GM21390 (cell line): ENCODE measurements at regions not wholly inside any gene's neighbourhood (a gene's known extent, or its start where the extent isn't known, plus 50 kb on each side); places are given as distances from the start of the nearest gene placed in this dataset.

Source experiments
- ATAC-seq: cut with Tn5 transposase; IDR thresholded peaks from one replicate; pipeline ENCODE4 v1.9.1; 2021; ENCODE audit not compliant: unreplicated experiment

GRCh38 chr12:67370979-67371378, 101.8 kb downstream of the CAND1 start:
- ATAC-seq: no peak

DNA sequence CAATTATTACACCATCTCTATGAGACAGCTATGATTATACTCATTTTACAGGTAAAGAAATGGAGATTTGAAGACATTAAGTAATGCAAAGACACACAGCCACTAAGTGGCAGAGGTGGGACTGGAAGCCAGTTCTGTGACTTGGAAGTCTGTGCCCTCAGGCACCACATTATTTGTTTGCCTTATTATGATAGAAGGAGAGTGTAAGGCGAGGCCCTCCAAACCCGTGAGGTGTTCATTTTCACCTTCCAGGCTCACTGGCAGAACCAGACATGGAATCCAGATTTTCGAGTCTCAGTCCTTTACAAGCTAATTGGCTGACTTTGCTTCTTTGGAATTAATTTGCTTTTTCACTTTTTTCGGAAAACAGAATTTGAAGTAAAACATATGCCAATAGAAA, 107.9 kb downstream of the CAND1 start:
- no peak for ATAC-seq

DNA sequence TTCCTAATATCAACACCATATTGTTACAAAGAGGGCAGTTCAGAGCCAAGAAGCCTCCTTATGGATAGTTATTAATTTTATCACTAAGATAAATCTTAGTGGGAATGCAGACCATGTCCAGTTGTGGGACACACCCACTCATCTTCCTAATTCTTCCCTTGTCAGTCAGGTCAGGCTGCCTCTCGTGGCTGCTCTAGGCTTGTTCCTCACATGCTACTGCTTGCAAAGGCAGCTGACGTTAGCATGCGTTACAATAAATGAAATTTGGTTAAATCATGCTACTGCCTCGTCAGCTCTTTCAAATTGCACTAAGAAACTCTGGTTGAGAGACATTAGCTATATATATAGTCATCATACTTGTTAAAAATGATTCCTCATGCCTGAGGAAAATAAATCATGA, 108.4 kb downstream of the CAND1 start:
- no peak for ATAC-seq

DNA sequence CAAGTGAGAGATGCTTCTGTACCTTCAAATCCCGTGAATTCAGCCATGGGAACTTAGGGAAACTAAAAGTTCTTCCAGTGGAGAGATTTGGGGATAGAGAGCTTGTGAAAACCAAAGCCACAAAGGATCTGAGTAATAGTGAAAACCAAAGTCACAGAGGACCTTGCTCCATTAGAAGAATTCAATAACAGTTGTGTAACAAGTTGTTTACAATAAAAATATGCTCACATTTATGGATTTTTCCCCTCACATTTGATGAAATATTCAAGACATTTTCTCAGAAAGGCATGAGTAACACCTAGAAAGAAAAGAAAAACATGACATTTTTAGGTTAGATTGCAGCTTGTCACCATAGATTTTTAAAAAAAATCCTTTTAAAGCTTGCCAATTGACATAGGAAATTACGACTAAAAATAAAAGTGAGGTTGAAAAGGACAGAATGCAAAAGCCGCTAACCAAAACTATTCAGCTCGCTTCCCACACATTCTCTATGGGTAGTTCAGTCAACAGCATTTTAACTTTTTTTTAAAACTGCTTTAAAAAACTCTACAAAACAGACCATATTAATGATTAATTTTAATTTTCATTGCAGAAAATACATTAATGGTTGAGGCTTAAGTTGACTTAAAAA, 113.2 kb downstream of the CAND1 start:
- no peak for ATAC-seq

- ATAC-seq: no peak
Measured at GRCh38 chr12:67386869-67387565, 117.9 kb downstream of the CAND1 start.

GRCh38 chr12:67388331-67389138, 119.4 kb downstream of the CAND1 start:
- no peak for ATAC-seq

DNA sequence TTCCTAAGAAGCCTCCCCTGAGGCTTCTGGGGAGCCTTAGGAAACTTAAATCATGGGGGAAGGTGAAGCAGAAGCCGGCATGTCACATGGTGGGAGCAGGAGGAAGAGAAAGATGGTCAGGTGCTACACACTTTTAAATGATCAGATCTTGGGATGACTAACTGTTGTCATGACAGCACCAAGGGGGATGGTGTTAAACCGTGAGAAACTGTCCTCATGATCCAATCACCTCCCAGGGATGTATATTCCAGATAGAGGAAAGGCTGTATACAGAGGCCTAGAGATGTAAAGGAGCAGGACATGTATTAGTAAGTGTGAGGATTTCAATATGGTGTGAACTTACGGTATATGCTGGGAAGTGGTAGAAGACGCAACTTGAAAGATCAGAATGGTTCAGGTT, 121.1 kb downstream of the CAND1 start:
- ATAC-seq: no peak

- ATAC-seq: no peak
Measured at GRCh38 chr12:67391034-67391433, 121.9 kb downstream of the CAND1 start.

- ATAC-seq: no peak
Measured at GRCh38 chr12:67391656-67392055, 122.5 kb downstream of the CAND1 start.

- no peak for ATAC-seq
Measured at GRCh38 chr12:67394550-67394949, 125.4 kb downstream of the CAND1 start.

- no peak for ATAC-seq
Measured at GRCh38 chr12:67400742-67401141, 131.6 kb downstream of the CAND1 start.

GRCh38 chr12:67410246-67410645, 141.1 kb downstream of the CAND1 start:
- no peak for ATAC-seq

DNA sequence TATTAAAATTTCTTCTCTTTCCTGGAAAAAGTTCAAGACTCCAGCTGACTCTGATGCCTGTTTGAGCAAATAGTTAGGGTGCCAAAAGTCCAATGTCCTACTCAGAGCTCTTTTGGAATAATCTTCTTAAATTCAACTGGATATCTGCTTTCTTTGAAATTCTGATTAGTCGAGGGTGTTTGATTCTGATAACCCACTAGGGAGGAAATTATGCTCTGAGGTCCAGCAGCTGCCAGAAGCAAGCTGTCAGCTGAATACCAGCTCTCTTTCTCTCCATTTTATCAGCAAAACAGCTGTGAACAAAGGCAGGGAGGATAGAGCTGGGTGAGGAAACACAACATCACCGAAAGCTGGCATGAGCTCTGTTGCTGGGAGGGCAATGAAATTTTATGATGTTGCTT, 141.5 kb downstream of the CAND1 start:
- ATAC-seq: no peak

DNA sequence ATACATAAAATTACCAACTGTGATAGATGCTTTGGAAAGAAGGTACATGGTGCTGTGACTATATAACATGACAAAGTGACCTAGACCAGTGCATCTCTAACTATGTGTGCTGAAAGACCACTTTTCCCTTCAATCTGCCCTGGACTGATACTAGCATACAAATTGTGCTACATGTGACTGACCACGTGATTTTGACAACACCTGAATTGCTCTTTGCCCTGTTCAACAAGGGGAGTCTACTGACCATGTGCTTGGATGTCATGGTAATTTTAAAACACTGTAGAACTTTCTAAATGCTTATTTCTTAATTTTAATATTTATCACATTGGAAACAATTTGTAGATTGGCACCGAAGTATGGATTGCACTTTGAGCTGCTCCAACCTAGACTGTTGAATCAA, 142.4 kb downstream of the CAND1 start:
- ATAC-seq: no peak

DNA sequence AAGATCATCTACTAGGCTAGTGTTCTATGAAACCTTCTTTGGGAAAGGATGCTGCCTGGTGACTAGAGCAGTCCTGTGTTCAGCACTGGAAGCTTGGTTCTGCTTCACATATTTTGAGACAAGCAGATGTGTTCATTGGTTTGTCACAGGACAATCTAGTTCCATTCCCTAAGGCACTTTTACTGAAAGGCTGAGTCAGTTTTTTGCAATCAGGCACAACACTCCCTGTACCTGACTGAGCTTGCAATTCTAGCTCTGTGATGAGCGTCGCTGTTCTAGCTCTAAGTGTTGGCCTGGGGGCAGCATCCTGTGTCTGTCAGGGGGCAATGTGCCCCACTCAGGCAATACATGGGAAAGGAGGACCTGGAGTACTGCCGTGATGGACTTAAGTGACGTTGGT, 144.4 kb downstream of the CAND1 start:
- ATAC-seq: no peak

DNA sequence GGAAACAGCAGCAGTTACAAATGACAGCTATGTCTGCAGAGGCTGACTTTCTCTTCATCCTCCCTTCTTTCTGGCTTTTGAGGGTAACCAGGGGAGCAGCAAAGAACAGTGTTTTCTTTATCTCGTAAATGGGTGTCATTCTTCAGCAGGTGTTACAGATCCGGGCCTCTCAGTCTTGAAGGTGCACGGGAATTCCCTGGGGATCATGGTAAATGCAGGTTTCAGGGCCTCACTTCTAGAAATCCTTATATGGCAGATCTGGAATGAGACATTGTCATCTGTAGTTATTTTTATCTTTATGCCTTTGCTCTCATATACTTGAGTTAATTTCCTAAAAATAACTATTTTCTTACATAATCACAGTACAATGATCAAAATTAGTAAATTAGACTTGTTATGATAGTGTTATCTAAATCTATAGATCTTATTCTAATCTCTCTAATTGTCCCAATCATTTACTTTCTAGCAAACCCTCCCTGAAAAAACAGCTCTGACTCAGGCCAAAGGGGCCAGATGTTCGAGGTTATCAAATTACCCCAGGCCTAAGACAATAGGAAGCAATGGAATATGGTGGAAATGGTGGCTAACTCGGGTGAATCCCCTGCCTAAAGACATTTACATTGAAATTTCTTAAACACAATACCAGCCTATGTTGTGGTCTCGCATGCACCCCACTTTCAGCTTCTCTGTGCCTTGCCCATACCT, 145.0 kb downstream of the CAND1 start:
- no peak for ATAC-seq

DNA sequence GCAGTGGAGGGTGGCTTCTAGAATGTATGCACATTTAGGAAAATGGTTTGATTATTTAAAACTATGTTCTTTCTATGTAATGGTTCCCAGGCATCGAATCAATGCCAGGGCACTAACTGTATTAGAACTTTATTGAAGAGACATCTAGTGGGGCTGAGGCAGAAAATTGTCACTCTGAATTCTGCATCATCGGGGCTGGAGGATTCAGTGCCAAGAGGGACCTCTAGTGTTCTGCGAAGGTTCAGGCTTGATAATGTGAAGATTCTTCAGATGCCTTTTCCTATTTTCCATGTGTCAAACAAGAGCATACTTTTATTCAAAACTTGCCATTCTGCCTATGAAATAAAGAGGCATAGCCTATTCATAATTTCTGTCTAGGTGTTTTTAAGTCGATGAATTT, 146.3 kb downstream of the CAND1 start:
- ATAC-seq: no peak

DNA sequence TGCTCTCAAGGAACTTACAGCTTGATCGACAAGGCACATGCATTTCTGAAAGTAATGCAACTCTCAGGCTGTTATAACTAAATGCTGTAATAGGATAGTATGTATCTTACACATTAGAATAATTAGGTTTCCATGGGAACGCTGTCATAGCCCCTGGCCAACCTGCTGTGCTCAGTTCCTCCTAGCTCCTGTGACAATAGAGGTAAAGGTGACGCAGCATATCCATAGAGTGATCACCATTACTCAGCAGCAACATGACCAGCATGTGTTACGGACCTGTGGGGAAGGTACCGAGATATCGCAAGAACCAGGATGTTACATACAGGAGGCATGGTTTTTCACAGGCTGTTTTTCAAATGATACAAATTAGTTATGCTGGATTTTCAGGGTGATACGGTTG, 150.7 kb downstream of the CAND1 start:
- no peak for ATAC-seq

GRCh38 chr12:67420506-67420905, 151.3 kb downstream of the CAND1 start:
- no peak for ATAC-seq

DNA sequence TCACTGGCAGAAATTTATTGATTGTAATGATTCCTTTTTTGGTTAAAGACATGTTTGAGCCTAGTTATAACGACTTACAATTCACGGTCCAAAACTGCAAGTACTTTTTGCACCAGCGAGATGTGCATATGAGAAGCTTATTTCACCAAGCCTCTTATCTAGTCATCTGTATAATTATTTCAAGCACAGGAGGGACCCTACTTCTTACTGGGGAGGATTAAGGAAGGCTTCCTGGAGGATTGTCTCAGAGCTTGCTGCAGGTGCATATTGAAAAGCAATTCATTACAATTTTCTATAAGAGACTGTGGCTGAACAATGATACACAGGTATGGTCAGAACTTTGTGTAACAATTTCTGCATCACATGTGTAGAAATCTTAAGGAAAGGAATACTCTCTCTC, 152.9 kb downstream of the CAND1 start:
- ATAC-seq: no peak

DNA sequence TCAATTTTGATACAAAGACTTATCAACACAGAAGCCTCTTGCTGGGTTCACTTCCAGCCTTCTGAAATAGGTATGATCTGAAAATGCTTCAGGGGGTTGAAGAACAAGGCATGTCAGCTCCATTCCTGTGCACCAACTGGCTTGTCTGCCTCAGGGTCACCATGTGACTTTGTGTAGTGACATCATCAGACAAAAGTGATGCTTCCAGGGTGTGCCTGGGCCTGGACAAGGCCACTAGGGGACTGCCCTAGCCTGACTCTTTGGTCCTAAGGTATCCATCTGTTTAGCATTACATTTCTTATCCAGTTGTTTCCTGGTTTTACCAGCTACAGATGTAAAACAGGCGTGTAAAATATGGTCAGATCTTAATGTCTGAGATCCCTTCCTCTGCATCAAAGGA, 155.6 kb downstream of the CAND1 start:
- ATAC-seq: no peak

DNA sequence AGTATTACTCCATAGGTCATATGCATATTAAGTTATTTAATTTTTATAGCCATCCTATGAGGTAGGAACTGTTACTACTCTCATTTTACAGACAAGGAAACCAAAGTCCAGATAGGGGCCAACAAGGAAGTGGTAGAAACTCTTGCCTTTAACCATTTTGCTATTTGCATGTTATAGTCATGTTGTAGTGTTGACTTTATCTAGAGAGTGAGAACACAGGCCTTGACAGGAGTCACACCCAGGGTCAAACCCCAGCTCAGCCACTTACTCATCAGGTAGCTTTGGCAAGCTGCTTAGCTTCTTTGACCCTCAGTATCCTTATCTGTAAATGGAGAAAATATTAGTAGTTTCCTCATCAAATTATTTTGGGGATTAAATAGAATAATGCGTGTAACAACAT, 156.2 kb downstream of the CAND1 start:
- no peak for ATAC-seq
